OCI-LY1 (cell line): ENCODE measurements at regions not wholly inside any gene's neighbourhood (a gene's known extent, or its start where the extent isn't known, plus 50 kb on each side); places are given as distances from the start of the nearest gene placed in this dataset.

Experiments used
- CTCF ChIP-seq: fragments of 200-600 bp; sonication (generic), shearing (Covaris generic); IDR thresholded peaks from 2 replicates; pipeline ENCODE4 v1.5.1; 2017; ENCODE audit warnings: mild to moderate bottlenecking, antibody characterized with exemption, low read length, moderate library complexity, mixed read lengths
- EZH2 ChIP-seq: fragments of 200-600 bp; sonication (generic), shearing (Covaris generic); IDR thresholded peaks from 2 replicates; pipeline ENCODE4 v1.8.0; 2017; ENCODE audit warnings: borderline replicate concordance, mixed run types, mild to moderate bottlenecking, antibody characterized with exemption, low read length, moderate library complexity, mixed read lengths

- TF ChIP-seq CTCF, result no peak
- TF ChIP-seq EZH2, result no peak
These were observed 189.2 kb downstream of the PLPP4 start for GRCh38 chr10:120646159-120646732.
